ENCODE measurements at regions not wholly inside any gene's neighbourhood (a gene's known extent, or its start where the extent isn't known, plus 50 kb on each side); places are given as distances from the start of the nearest gene placed in this dataset.

- Histone ChIP-seq H4K8ac (ENCODE audit: low read depth, low read length) (no peak overlapping the region), H3K23ac (ENCODE audit: low read length) (no peak overlapping the region), H2BK5ac (ENCODE audit: low read length) (no peak overlapping the region), H3K79me2 (ENCODE audit: control insufficient read depth, insufficient read depth, low read length) (no peaks in the 10 kb centered on the region), H3K56ac (ENCODE audit: low read length) (no peak overlapping the region), H3K27me3 (ENCODE audit: insufficient read depth, low read length, poor library complexity) (no peaks in the 10 kb centered on the region), H3K79me1 (ENCODE audit: low read length) (no peaks in the 10 kb centered on the region), H3K18ac (ENCODE audit: low read length) (no peak overlapping the region), H3K4me2 (ENCODE audit: low read length) (no peak overlapping the region), H2BK120ac (ENCODE audit: low read depth, low read length) (no peak overlapping the region), H3K27ac (ENCODE audit: low read depth, low read length) (no peak overlapping the region), H3K9ac (ENCODE audit: low read length) (no peak overlapping the region), H2BK15ac (replicated peaks; ENCODE audit: low read depth) (no peak overlapping the region), H3K4me3 (ENCODE audit: low read length) (no peak overlapping the region), H3K4ac (ENCODE audit: low read depth, low read length) (no peak overlapping the region), H3K36me3 (ENCODE audit: control insufficient read depth, insufficient read depth, low read length) (no peaks in the 10 kb centered on the region), H2AK5ac (ENCODE audit: low read length) (no peak overlapping the region), H4K5ac (ENCODE audit: low read length) (no peak overlapping the region), H3K4me1 (ENCODE audit: control insufficient read depth, low read depth, low read length) (peaks cover 6% of the 10 kb centered on the region)
- DNase-seq, result peak; percentile 57
- WGBS (ENCODE audit: extremely low coverage, insufficient coverage, low lambda C conversion rate), result no CpG with 5 or more reads among the region's 4 CpGs
Observed at GRCh38 chr5:36435516-36435915, 133.8 kb upstream of the RANBP3L start.

GRCh38 chr5:36436306-36436705 lies 134.6 kb upstream of the RANBP3L start:
- Histone ChIP-seq H2BK120ac (ENCODE audit: low read depth, low read length) (no peak overlapping the region), H3K9ac (ENCODE audit: low read length) (no peak overlapping the region), H3K36me3 (ENCODE audit: control insufficient read depth, insufficient read depth, low read length) (no peaks in the 10 kb centered on the region), H3K27me3 (ENCODE audit: insufficient read depth, low read length, poor library complexity) (no peaks in the 10 kb centered on the region), H3K79me2 (ENCODE audit: control insufficient read depth, insufficient read depth, low read length) (no peaks in the 10 kb centered on the region), H4K5ac (ENCODE audit: low read length) (no peak overlapping the region), H3K79me1 (ENCODE audit: low read length) (no peaks in the 10 kb centered on the region), H3K23ac (ENCODE audit: low read length) (no peak overlapping the region), H4K8ac (ENCODE audit: low read depth, low read length) (no peak overlapping the region), H2AK5ac (ENCODE audit: low read length) (no peak overlapping the region), H3K4me2 (ENCODE audit: low read length) (no peak overlapping the region), H2BK15ac (replicated peaks; ENCODE audit: low read depth) (no peak overlapping the region), H3K4me3 (ENCODE audit: low read length) (no peak overlapping the region), H3K27ac (ENCODE audit: low read depth, low read length) (no peak overlapping the region), H3K4ac (ENCODE audit: low read depth, low read length) (no peak overlapping the region), H3K56ac (ENCODE audit: low read length) (no peak overlapping the region), H3K18ac (ENCODE audit: low read length) (peak overlapping the region; percentile 21), H2BK5ac (ENCODE audit: low read length) (no peak overlapping the region), H3K4me1 (ENCODE audit: control insufficient read depth, low read depth, low read length) (peaks cover 6% of the 10 kb centered on the region)
- no CpG with 5 or more reads among the region's 3 CpGs for WGBS (ENCODE audit: extremely low coverage, insufficient coverage, low lambda C conversion rate)
- no peak for DNase-seq

GRCh38 chr5:36438765-36439561 lies 137.3 kb upstream of the RANBP3L start:
- no peaks in the 10 kb centered on the region for H3K79me2 ChIP-seq (ENCODE audit: control insufficient read depth, insufficient read depth, low read length)
- no peaks in the 10 kb centered on the region for H3K36me3 ChIP-seq (ENCODE audit: control insufficient read depth, insufficient read depth, low read length)
- H3K9ac ChIP-seq (ENCODE audit: low read length), result no peak overlapping the region
- no peak overlapping the region for H2BK5ac ChIP-seq (ENCODE audit: low read length)
- no peak overlapping the region for H4K8ac ChIP-seq (ENCODE audit: low read depth, low read length)
- no peak for DNase-seq
- no peak overlapping the region for H3K4me3 ChIP-seq (ENCODE audit: low read length)
- no peak overlapping the region for H2BK15ac ChIP-seq (replicated peaks; ENCODE audit: low read depth)
- H3K4me2 ChIP-seq (ENCODE audit: low read length), result no peak overlapping the region
- no peaks in the 10 kb centered on the region for H3K27me3 ChIP-seq (ENCODE audit: insufficient read depth, low read length, poor library complexity)
- no peak overlapping the region for H4K5ac ChIP-seq (ENCODE audit: low read length)
- no peak overlapping the region for H3K4ac ChIP-seq (ENCODE audit: low read depth, low read length)
- no peak overlapping the region for H3K18ac ChIP-seq (ENCODE audit: low read length)
- H2AK5ac ChIP-seq (ENCODE audit: low read length), result no peak overlapping the region
- H3K79me1 ChIP-seq (ENCODE audit: low read length), result no peaks in the 10 kb centered on the region
- no CpG with 5 or more reads among the region's 6 CpGs for WGBS (ENCODE audit: extremely low coverage, insufficient coverage, low lambda C conversion rate)
- H3K4me1 ChIP-seq (ENCODE audit: control insufficient read depth, low read depth, low read length), result peaks cover 8% of the 10 kb centered on the region
- no peak overlapping the region for H3K56ac ChIP-seq (ENCODE audit: low read length)
- H3K23ac ChIP-seq (ENCODE audit: low read length), result no peak overlapping the region
- no peak overlapping the region for H2BK120ac ChIP-seq (ENCODE audit: low read depth, low read length)
- no peak overlapping the region for H3K27ac ChIP-seq (ENCODE audit: low read depth, low read length)

- Histone ChIP-seq H3K23ac (ENCODE audit: low read length) (no peak overlapping the region), H3K79me2 (ENCODE audit: control insufficient read depth, insufficient read depth, low read length) (no peaks in the 10 kb centered on the region), H2BK5ac (ENCODE audit: low read length) (no peak overlapping the region), H3K9ac (ENCODE audit: low read length) (no peak overlapping the region), H3K4me1 (ENCODE audit: control insufficient read depth, low read depth, low read length) (peaks cover 8% of the 10 kb centered on the region), H3K4me3 (ENCODE audit: low read length) (no peak overlapping the region), H4K5ac (ENCODE audit: low read length) (no peak overlapping the region), H2BK120ac (ENCODE audit: low read depth, low read length) (no peak overlapping the region), H3K4ac (ENCODE audit: low read depth, low read length) (no peak overlapping the region), H3K27me3 (ENCODE audit: insufficient read depth, low read length, poor library complexity) (no peaks in the 10 kb centered on the region), H2AK5ac (ENCODE audit: low read length) (no peak overlapping the region), H3K79me1 (ENCODE audit: low read length) (no peaks in the 10 kb centered on the region), H3K56ac (ENCODE audit: low read length) (no peak overlapping the region), H4K8ac (ENCODE audit: low read depth, low read length) (no peak overlapping the region), H2BK15ac (replicated peaks; ENCODE audit: low read depth) (no peak overlapping the region), H3K4me2 (ENCODE audit: low read length) (no peak overlapping the region), H3K18ac (ENCODE audit: low read length) (peak overlapping the region; percentile 62), H3K36me3 (ENCODE audit: control insufficient read depth, insufficient read depth, low read length) (no peaks in the 10 kb centered on the region), H3K27ac (ENCODE audit: low read depth, low read length) (no peak overlapping the region)
- no peak for DNase-seq
- WGBS (ENCODE audit: extremely low coverage, insufficient coverage, low lambda C conversion rate), result no CpG with 5 or more reads among the region's 5 CpGs
Observed at GRCh38 chr5:36440300-36440699, 138.6 kb upstream of the RANBP3L start.

GRCh38 chr5:36441280-36441679 lies 139.6 kb upstream of the RANBP3L start:
- Histone ChIP-seq H2BK5ac (ENCODE audit: low read length) (peak overlapping the region; percentile 89), H3K4me1 (ENCODE audit: control insufficient read depth, low read depth, low read length) (peaks cover 4% of the 10 kb centered on the region), H4K8ac (ENCODE audit: low read depth, low read length) (no peak overlapping the region), H3K36me3 (ENCODE audit: control insufficient read depth, insufficient read depth, low read length) (no peaks in the 10 kb centered on the region), H3K23ac (ENCODE audit: low read length) (no peak overlapping the region), H3K4ac (ENCODE audit: low read depth, low read length) (peak overlapping the region; percentile 56), H3K27me3 (ENCODE audit: insufficient read depth, low read length, poor library complexity) (no peaks in the 10 kb centered on the region), H2BK15ac (replicated peaks; ENCODE audit: low read depth) (no peak overlapping the region), H3K56ac (ENCODE audit: low read length) (no peak overlapping the region), H3K4me2 (ENCODE audit: low read length) (no peak overlapping the region), H3K9ac (ENCODE audit: low read length) (no peak overlapping the region), H3K4me3 (ENCODE audit: low read length) (no peak overlapping the region), H4K5ac (ENCODE audit: low read length) (no peak overlapping the region), H3K18ac (ENCODE audit: low read length) (peak overlapping the region; percentile 85), H2AK5ac (ENCODE audit: low read length) (no peak overlapping the region), H3K79me1 (ENCODE audit: low read length) (no peaks in the 10 kb centered on the region), H3K79me2 (ENCODE audit: control insufficient read depth, insufficient read depth, low read length) (no peaks in the 10 kb centered on the region), H3K27ac (ENCODE audit: low read depth, low read length) (no peak overlapping the region), H2BK120ac (ENCODE audit: low read depth, low read length) (peak overlapping the region; percentile 33)
- WGBS (ENCODE audit: extremely low coverage, insufficient coverage, low lambda C conversion rate), result no CpG with 5 or more reads among the region's 1 CpG
- no peak for DNase-seq

- no peaks in the 10 kb centered on the region for H3K79me2 ChIP-seq (ENCODE audit: control insufficient read depth, insufficient read depth, low read length)
- DNase-seq, result peak; percentile 75
Observed at GRCh38 chr5:36442352-36442751, 140.7 kb upstream of the RANBP3L start.

More at GRCh38 chr5:36442352-36442751, 140.7 kb upstream of the RANBP3L start:
- Histone ChIP-seq H3K23ac (ENCODE audit: low read length) (no peak overlapping the region), H3K79me1 (ENCODE audit: low read length) (no peaks in the 10 kb centered on the region), H3K4me1 (ENCODE audit: control insufficient read depth, low read depth, low read length) (peaks cover 2% of the 10 kb centered on the region), H4K8ac (ENCODE audit: low read depth, low read length) (no peak overlapping the region), H3K4me3 (ENCODE audit: low read length) (no peak overlapping the region), H2BK15ac (replicated peaks; ENCODE audit: low read depth) (no peak overlapping the region), H3K18ac (ENCODE audit: low read length) (peak overlapping the region; percentile 85), H3K56ac (ENCODE audit: low read length) (no peak overlapping the region), H2BK5ac (ENCODE audit: low read length) (peak overlapping the region; percentile 89), H3K36me3 (ENCODE audit: control insufficient read depth, insufficient read depth, low read length) (no peaks in the 10 kb centered on the region), H2AK5ac (ENCODE audit: low read length) (no peak overlapping the region), H3K27ac (ENCODE audit: low read depth, low read length) (peak overlapping the region; percentile 48), H3K4ac (ENCODE audit: low read depth, low read length) (peak overlapping the region; percentile 64), H4K5ac (ENCODE audit: low read length) (no peak overlapping the region), H3K9ac (ENCODE audit: low read length) (no peak overlapping the region), H2BK120ac (ENCODE audit: low read depth, low read length) (peak overlapping the region; percentile 33), H3K27me3 (ENCODE audit: insufficient read depth, low read length, poor library complexity) (no peaks in the 10 kb centered on the region), H3K4me2 (ENCODE audit: low read length) (no peak overlapping the region)
- WGBS (ENCODE audit: extremely low coverage, insufficient coverage, low lambda C conversion rate), result no CpG with 5 or more reads among the region's 7 CpGs

All from mesendoderm (in vitro differentiated cells).